PC-3 (cell line): ENCODE measurements at regions not wholly inside any gene's neighbourhood (a gene's known extent, or its start where the extent isn't known, plus 50 kb on each side); places are given as distances from the start of the nearest gene placed in this dataset.

Experiments used
- CTCF ChIP-seq: fragments of 300-600 bp; sonication (generic); conservative IDR thresholded peaks from 2 replicates; pipeline ENCODE4 v1.5.1; 2017; ENCODE audit warnings: antibody characterized with exemption, low read depth, mild to moderate bottlenecking, low read length
- EZH2 ChIP-seq: fragments of 300-600 bp; sonication (generic); IDR thresholded peaks from one replicate; pipeline ENCODE4 v1.6.1; 2017; ENCODE audit warnings: antibody characterized with exemption, mild to moderate bottlenecking, low read length; ENCODE audit not compliant: unreplicated experiment

DNA sequence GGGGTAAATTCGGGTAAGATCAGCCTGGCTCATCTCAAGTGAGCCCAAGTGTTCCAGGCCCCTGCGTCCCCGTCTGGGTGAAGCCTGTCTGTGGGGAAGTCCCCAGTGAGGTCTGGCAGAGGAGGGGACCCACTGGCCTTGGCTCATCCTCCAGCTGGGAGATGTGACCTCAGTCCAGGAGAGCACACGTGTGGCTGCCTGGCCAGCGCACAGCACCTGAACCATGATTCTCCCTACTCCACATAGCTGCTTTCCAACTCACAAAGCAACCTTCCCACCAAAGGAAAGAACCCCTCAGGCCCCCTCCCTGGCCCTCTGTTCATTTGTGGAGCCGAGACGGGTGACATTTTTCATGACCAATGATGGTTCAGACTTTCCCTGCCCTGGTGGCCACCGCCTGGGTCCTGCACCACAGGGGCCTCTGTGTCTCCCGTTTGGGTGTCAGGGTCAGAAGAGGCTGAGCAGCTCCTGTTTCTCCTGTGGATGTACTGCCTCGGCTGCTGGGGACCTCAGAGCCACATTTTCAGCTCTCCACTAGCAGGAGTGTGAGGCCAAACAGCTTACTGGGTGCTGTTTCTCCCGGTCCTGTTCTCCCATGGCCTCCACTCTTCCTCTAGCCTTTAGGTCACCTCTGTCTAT, 111.4 kb downstream of the CPZ start:
- no peak for TF ChIP-seq CTCF
- no peak for TF ChIP-seq EZH2
